ENCODE measurements at regions not wholly inside any gene's neighbourhood (a gene's known extent, or its start where the extent isn't known, plus 50 kb on each side); places are given as distances from the start of the nearest gene placed in this dataset.

- intact Hi-C loops (cut with micrococcal nuclease), result no loop called here
- no peaks in the 10 kb centered on the region for H3K36me3 ChIP-seq (ENCODE audit: control insufficient read depth, insufficient read depth, low read length)
- no peaks in the 10 kb centered on the region for H4K20me1 ChIP-seq (replicated peaks; ENCODE audit: control insufficient read depth, insufficient read depth, low read length)
- H3K4me2 ChIP-seq (ENCODE audit: insufficient read depth, low read length), result no peak overlapping the region
- ATAC-seq (no peak), DNase-seq (ENCODE audit: extremely low read depth in 1 of 4, low spot score in 3 of 4) (no peak), FAIRE-seq (no peak)
- H3K4me3 ChIP-seq, result no peak overlapping the region
- no peaks in the 10 kb centered on the region for H3K9me1 ChIP-seq (ENCODE audit: control insufficient read depth, insufficient read depth, low read length)
- no peaks in the 10 kb centered on the region for H3K27me3 ChIP-seq (ENCODE audit: control insufficient read depth in 2 of 2, insufficient read depth in 2 of 2, low read length in 2 of 2)
- H2AFZ ChIP-seq (ENCODE audit: low read depth, low read length), result no peak overlapping the region
- in situ Hi-C loops (cut with MboI), result no loop called here
- H3K4me1 ChIP-seq (replicated peaks in 1 of 2; ENCODE audit: control insufficient read depth in 2 of 2, insufficient read depth in 2 of 2, low read length in 2 of 2), result no peaks in the 10 kb centered on the region
- H3K27ac ChIP-seq (ENCODE audit: extremely low read depth, low read depth, low read length), result no peak overlapping the region
- H3K9ac ChIP-seq (ENCODE audit: insufficient read depth in 1 of 2, low read depth in 2 of 2, low read length in 2 of 2), result no peak overlapping the region
- no peaks in the 10 kb centered on the region for H3K9me3 ChIP-seq (replicated peaks; ENCODE audit: control insufficient read depth, insufficient read depth, low read depth, low read length)
- ChIA-PET CTCF (ENCODE audit: low intra/inter-chr PET ratio) (no interaction called here), POLR2A (no interaction called here)
- 1% methylated on average over 5 of the region's 5 CpGs for WGBS (ENCODE audit: insufficient coverage, low coverage, missing lambda C conversion rate)
- BruUV-seq (replicated peaks), result no TSS peak
- no peaks in the 10 kb centered on the region for H3K79me2 ChIP-seq (ENCODE audit: control insufficient read depth, insufficient read depth, low read length)
- TF ChIP-seq ZNF12 (CRISPR knock-in tag; IDR thresholded peaks at IDR 0.05) (no peak), PHB (CRISPR knock-in tag; IDR thresholded peaks at IDR 0.05) (no peak), NR0B1 (IDR thresholded peaks at IDR 0.05; ENCODE audit: partially characterized antibody) (no peak), CBX3 (IDR thresholded peaks at IDR 0.05; ENCODE audit: borderline replicate concordance in 1 of 2, low read length in 2 of 2) (no peak), ZNF507 (tag; conservative IDR thresholded peaks at IDR 0.05) (no peak), NFATC3 (IDR thresholded peaks at IDR 0.05) (no peak), ZC3H8 (IDR thresholded peaks at IDR 0.05) (no peak), ZNF398 (CRISPR knock-in tag; IDR thresholded peaks at IDR 0.05) (no peak), ZBTB49 (CRISPR knock-in tag; IDR thresholded peaks at IDR 0.05; ENCODE audit: borderline replicate concordance) (no peak), ZNF124 (CRISPR knock-in tag; IDR thresholded peaks at IDR 0.05) (no peak), ZNF77 (CRISPR knock-in tag; IDR thresholded peaks at IDR 0.05) (no peak), CBFB (CRISPR knock-in tag; IDR thresholded peaks at IDR 0.05) (no peak), SAFB2 (IDR thresholded peaks at IDR 0.05; ENCODE audit: borderline replicate concordance, low read depth, low read length, severe bottlenecking) (no peak), THAP12 (CRISPR knock-in tag; IDR thresholded peaks at IDR 0.05) (no peak), POLR3A (IDR thresholded peaks at IDR 0.05; ENCODE audit: borderline replicate concordance, extremely low read depth, insufficient read depth, insufficient read length) (no peak), ELF2 (CRISPR knock-in tag; IDR thresholded peaks at IDR 0.05) (no peak)
Measured at GRCh38 chr11:97263183-97263858, 873.5 kb downstream of the JRKL start.

Data from K562 (cell line).